ACC112 (cell line): ENCODE measurements at regions not wholly inside any gene's neighbourhood (a gene's known extent, or its start where the extent isn't known, plus 50 kb on each side); places are given as distances from the start of the nearest gene placed in this dataset.

ENCODE experiments used
- H2AFZ ChIP-seq: fragments of 200-600 bp; sonication (generic); one replicate; pipeline ENCODE4 v1.6.0; 2017; ENCODE audit warnings: antibody characterized with exemption, low read length; ENCODE audit not compliant: unreplicated experiment
- H3K27ac ChIP-seq: fragments of 200-600 bp; sonication (generic); 2 replicates; pipeline ENCODE4 v1.5.1; 2014; ENCODE audit warnings: low read depth, mild to moderate bottlenecking, antibody characterized with exemption, low read length, moderate library complexity
- H3K27me3 ChIP-seq: fragments of 200-600 bp; sonication (generic); 2 replicates; pipeline ENCODE4 v1.6.1; 2014; ENCODE audit warnings: mild to moderate bottlenecking, antibody characterized with exemption, low read length, moderate library complexity, mixed read lengths; ENCODE audit not compliant: insufficient read depth
- H3K36me3 ChIP-seq: fragments of 200-600 bp; sonication (generic); 2 replicates; pipeline ENCODE4 v1.6.1; 2016; ENCODE audit warnings: mild to moderate bottlenecking, antibody characterized with exemption, low read length, moderate library complexity, mixed read lengths; ENCODE audit not compliant: insufficient read depth
- H3K4me1 ChIP-seq: fragments of 200-600 bp; sonication (generic); one replicate; pipeline ENCODE4 v1.6.1; 2016; ENCODE audit warnings: low read length, mixed read lengths; ENCODE audit not compliant: insufficient read depth, unreplicated experiment, control insufficient read depth
- H3K4me3 ChIP-seq: fragments of 200-600 bp; sonication (generic); 2 replicates; pipeline ENCODE4 v1.5.1; 2014; ENCODE audit warnings: mild to moderate bottlenecking, low read depth, low read length
- H3K79me2 ChIP-seq: fragments of 200-600 bp; sonication (generic); one replicate; pipeline ENCODE4 v1.6.0; 2016; ENCODE audit warnings: low read length; ENCODE audit not compliant: control insufficient read depth, unreplicated experiment, insufficient read depth

DNA sequence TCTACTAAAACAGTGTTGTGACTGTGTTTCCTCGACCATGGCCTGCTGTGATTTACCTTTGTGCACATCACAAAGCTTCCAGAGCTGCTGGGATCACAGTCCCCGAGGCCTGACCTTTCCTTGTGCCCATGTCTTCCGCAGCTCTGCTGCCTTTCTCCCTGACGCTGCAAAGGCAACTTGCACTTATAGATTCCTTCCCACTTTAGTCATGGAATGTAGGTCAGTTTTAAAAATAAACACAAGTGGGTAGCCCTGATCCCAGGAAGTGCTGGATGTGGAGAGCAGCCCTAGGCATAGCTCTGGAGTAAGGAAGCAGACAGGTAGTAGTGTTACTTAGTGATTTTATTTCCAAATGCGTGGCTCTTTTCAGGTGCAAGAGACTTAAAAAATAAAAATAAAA lies 825.7 kb downstream of the AACS start:
- Histone ChIP-seq H3K36me3 (no peaks in the 10 kb centered on the region), H3K4me1 (no peaks in the 10 kb centered on the region), H3K79me2 (no peaks in the 10 kb centered on the region), H3K27ac (no peak overlapping the region), H3K4me3 (no peak overlapping the region), H2AFZ (no peak overlapping the region), H3K27me3 (no peaks in the 10 kb centered on the region)

DNA sequence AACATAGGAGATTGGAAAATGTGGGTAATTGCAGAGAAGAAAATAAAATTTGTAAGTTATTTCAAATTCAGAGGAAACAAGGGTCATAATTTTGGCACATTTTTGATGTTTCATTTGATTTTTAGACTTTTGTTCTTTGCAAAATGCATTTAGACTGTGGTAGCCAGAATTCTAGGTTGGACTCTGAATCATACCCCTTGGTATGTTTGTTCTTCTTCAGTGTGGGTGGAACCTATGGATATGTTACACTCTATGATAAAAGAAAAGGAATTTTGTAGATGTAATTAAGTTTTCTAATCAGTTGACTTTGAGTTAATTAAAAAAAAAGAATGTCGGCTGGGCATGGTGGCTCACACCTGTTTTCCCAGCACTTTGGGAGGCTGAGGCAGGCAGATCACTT lies 827.0 kb downstream of the AACS start:
- Histone ChIP-seq H3K36me3 (no peaks in the 10 kb centered on the region), H2AFZ (no peak overlapping the region), H3K4me1 (no peaks in the 10 kb centered on the region), H3K79me2 (no peaks in the 10 kb centered on the region), H3K4me3 (no peak overlapping the region), H3K27me3 (no peaks in the 10 kb centered on the region), H3K27ac (no peak overlapping the region)

DNA sequence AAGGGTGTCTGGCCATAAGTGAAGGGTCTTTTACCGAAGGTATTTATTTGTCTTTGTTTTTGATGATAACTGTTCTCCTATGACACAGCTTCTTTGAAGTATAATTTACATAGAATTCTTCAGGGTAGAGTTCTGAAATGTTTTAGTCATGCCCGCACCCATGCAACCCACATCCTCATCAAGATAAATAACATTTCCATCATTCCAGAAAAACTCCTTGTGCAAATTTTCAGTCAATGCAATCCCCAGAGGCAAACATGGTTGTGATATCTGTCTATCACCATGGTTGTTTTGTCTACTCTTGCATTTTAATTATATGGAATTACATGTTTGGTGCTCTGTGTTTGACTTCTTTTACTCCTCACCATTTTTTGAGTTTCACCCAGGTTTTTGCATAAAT lies 837.8 kb downstream of the AACS start:
- Histone ChIP-seq H3K27me3 (no peaks in the 10 kb centered on the region), H3K36me3 (no peaks in the 10 kb centered on the region), H3K79me2 (no peaks in the 10 kb centered on the region), H2AFZ (no peak overlapping the region), H3K4me3 (no peak overlapping the region), H3K27ac (no peak overlapping the region), H3K4me1 (no peaks in the 10 kb centered on the region)

DNA sequence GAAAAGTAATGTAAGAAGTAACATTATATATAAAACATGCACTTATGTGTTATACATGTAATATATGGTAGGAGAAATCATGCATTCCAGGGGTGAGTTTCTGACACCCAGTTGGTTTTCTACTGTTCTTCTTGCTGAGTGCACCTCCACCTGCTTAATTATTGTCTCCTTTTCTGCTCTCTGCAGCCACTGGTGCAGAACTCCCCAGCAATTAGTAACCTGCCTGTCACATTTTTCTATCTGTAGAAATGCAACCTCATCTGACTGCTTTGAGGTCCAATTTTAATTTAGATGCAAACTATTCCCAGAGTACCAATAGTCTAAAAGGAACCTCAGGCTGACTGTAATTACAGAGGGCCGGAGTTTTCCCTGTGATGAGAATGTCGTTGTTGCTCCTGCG lies 842.1 kb downstream of the AACS start:
- no peaks in the 10 kb centered on the region for H3K27me3 ChIP-seq
- no peaks in the 10 kb centered on the region for H3K79me2 ChIP-seq
- no peaks in the 10 kb centered on the region for H3K4me1 ChIP-seq
- no peaks in the 10 kb centered on the region for H3K36me3 ChIP-seq
- H3K4me3 ChIP-seq, result no peak overlapping the region
- H2AFZ ChIP-seq, result no peak overlapping the region
- no peak overlapping the region for H3K27ac ChIP-seq

DNA sequence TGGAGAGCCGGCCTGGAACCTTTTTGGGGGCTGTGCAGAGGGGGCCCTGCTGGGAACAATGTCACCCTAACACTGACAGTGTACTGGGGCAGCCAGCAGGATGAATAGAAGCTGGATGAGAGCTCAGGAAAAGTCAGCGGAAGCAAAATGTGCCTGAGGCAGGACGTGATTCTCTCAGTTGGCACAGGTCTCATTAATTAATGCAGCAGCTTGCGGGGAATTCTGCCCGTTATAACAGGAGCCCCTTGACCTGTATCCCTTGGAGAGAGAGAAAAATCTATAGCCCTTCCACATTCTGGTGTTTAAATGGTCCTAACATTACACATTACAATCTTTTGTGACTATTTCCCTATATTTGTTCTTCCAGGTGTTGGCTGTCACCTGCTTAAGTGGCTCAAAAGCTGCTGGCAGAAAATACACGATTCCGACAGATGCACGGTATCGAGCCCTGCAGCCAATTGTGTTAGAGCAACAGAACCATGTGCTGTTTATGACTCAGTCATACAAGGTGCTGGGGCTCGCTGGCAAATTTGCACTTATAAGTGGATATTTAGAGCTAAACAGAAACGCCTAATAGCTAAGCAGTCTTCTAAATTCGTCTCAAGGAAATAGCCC lies 854.7 kb downstream of the AACS start:
- H2AFZ ChIP-seq, result no peak overlapping the region
- no peaks in the 10 kb centered on the region for H3K27me3 ChIP-seq
- no peak overlapping the region for H3K4me3 ChIP-seq
- no peaks in the 10 kb centered on the region for H3K79me2 ChIP-seq
- H3K27ac ChIP-seq, result no peak overlapping the region
- H3K4me1 ChIP-seq, result no peaks in the 10 kb centered on the region
- H3K36me3 ChIP-seq, result no peaks in the 10 kb centered on the region

DNA sequence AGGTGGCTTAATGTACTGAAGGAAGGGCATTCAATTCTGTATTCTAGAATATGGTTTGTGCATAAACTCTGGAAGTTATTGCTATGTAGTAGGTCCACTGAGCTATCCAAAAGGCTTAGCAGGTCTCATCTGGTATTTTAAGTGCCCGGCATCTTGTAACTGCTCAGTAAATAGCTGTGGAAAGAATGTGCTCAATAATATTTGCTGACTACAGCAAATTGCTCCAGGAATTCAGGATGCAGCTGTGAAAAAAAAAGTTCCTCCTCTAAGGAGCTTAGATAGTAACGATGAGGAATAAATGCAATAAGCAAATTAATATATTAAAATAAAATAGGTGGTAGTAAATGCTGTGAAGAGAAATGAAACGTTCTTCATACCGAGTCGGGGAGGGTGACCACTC lies 857.1 kb downstream of the AACS start:
- Histone ChIP-seq H3K27me3 (no peaks in the 10 kb centered on the region), H3K79me2 (no peaks in the 10 kb centered on the region), H3K36me3 (no peaks in the 10 kb centered on the region), H3K27ac (no peak overlapping the region), H3K4me1 (no peaks in the 10 kb centered on the region), H3K4me3 (no peak overlapping the region), H2AFZ (no peak overlapping the region)

DNA sequence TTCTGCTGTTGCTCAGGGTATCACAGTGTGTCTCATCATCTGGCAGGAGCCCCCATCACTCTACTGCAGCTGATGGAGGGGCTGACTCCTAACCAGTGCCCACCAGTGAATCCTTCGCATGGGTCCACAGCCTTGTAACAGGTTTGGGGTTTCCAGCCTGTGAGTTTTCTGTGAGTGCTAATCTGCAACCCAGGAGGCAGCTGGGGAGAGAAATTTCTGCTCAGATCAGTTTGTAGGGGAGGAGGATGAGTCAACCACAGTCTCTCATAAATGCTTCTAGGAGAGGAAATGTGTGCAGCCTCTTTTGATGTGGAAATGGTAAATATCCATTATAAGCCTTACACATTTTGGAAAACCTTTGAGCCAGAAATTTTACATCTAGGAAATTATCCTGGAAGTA lies 871.3 kb downstream of the AACS start:
- Histone ChIP-seq H3K4me1 (no peaks in the 10 kb centered on the region), H3K4me3 (no peak overlapping the region), H2AFZ (no peak overlapping the region), H3K27me3 (no peaks in the 10 kb centered on the region), H3K36me3 (no peaks in the 10 kb centered on the region), H3K27ac (no peak overlapping the region), H3K79me2 (no peaks in the 10 kb centered on the region)

DNA sequence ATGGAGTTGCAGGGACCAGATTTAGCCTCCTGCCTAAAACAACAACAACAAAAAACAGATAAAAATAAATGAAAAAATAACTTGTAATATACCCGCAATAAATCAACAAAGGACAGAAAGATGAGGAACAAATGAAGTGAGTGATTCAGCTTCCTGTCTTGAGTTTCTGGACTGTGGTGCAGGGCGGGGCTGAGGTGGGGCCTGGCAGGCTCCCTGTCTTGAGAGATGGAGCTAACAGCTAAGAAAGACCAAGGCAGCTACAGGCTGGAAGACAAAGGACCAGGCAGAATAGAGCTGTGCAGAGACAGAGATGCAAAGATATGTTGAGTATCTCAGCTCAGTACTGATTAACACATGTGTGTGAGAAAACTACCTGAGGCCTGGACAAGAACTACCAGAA lies 879.2 kb downstream of the AACS start:
- Histone ChIP-seq H3K27me3 (no peaks in the 10 kb centered on the region), H3K36me3 (no peaks in the 10 kb centered on the region), H3K79me2 (no peaks in the 10 kb centered on the region), H3K27ac (no peak overlapping the region), H3K4me1 (no peaks in the 10 kb centered on the region), H3K4me3 (no peak overlapping the region), H2AFZ (no peak overlapping the region)

DNA sequence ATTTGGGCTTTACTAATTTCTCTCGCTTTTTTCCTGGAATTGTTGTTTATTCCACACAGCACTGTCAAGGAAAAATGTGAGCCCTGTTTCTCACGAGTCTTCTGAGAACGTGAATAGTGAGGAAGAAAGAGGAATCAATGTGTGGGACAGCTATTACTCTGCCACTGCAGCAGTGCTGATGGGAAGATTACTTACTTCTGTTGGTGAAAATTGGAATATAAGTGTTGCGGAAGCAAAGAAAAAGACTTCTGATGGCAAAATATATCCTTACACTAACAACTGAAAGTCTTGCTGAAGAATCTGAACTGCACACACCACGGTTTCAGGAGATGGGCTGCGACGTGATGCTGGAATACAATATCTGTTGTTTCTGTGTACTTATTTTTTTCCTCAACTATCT lies 884.2 kb downstream of the AACS start:
- Histone ChIP-seq H3K27me3 (no peaks in the 10 kb centered on the region), H3K36me3 (no peaks in the 10 kb centered on the region), H2AFZ (no peak overlapping the region), H3K27ac (no peak overlapping the region), H3K4me3 (no peak overlapping the region), H3K4me1 (no peaks in the 10 kb centered on the region), H3K79me2 (no peaks in the 10 kb centered on the region)

DNA sequence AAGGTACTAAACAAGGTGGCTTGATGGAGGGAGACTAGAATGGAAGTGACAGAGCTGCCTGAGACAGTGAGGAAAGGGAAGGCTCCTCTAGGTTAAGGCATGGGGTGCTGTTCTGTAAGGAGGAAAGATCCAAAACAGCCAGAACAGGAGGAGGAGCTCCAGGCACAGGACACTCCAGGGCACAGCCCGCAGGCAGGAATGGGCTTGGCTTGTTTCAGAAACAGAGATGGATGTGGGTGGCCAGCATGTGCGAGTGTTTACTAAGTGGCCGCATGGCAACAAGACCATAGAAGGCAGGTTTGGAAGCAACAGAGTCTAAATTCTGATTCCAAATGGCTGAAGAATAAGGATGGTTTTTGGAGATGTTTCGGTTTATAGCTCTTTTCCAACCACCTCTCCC lies 889.1 kb downstream of the AACS start:
- Histone ChIP-seq H2AFZ (no peak overlapping the region), H3K27ac (no peak overlapping the region), H3K36me3 (no peaks in the 10 kb centered on the region), H3K4me3 (no peak overlapping the region), H3K4me1 (no peaks in the 10 kb centered on the region), H3K79me2 (no peaks in the 10 kb centered on the region), H3K27me3 (no peaks in the 10 kb centered on the region)

DNA sequence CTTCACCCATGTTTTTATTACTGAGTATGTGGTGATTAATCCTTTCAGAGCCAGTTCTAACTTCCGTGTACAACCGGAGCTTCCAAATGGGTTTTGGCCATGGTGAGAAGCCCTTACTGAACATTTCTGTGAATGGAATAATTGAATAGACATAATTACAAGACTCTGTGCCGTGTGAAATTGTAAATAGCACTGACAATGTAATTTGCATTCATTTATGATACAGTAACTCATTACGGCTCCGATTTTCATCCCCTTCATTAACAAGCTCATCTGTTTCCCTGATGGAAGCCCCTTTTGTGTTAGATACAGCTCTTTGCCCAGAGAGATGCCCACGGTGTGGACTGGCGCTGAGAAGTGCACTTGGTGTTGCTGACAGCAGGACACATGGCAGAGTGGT lies 891.0 kb downstream of the AACS start:
- Histone ChIP-seq H3K27me3 (no peaks in the 10 kb centered on the region), H3K36me3 (no peaks in the 10 kb centered on the region), H3K27ac (no peak overlapping the region), H3K4me1 (no peaks in the 10 kb centered on the region), H3K79me2 (no peaks in the 10 kb centered on the region), H3K4me3 (no peak overlapping the region), H2AFZ (no peak overlapping the region)
